PC-3 (cell line): ENCODE measurements at regions not wholly inside any gene's neighbourhood (a gene's known extent, or its start where the extent isn't known, plus 50 kb on each side); places are given as distances from the start of the nearest gene placed in this dataset.

Experiments
- ATAC-seq: fragments of 200-7000 bp; cut with Tn5 transposase; 2 replicates; pipeline ENCODE4 v1.9.1; 2020; ENCODE audit warnings: mild to moderate bottlenecking, moderate library complexity
- BruUV-seq: library from RNA; stranded (reverse); fragments of 400-500 nt; replicated peaks from 2 replicates; lab custom pipeline; 2021; lab: Mats Ljungman, UMichigan
- CTCF ChIA-PET: fragments of 300-600 bp; sonication (Branson Sonifier 250); formaldehyde crosslinking; loops from one replicate; lab custom pipeline; 2022; ENCODE audit warnings: antibody characterized with exemption; lab: Charles Lee
- POLR2A ChIA-PET: fragments of 300-600 bp; sonication (Branson Sonifier 250); formaldehyde crosslinking; loops from one replicate; lab custom pipeline; 2022; ENCODE audit warnings: antibody characterized with exemption; ENCODE audit not compliant: unreplicated experiment; lab: Charles Lee
- DNase-seq: peaks from one replicate; pipeline ENCODE4 v3.0.0-alpha.2; 2015
- H2AFZ ChIP-seq: fragments of 300-600 bp; sonication (generic); 2 replicates; pipeline ENCODE4 v1.6.0; 2016; ENCODE audit warnings: antibody characterized with exemption, low read length
- H3F3A ChIP-seq: fragments of 300-600 bp; sonication (generic); one replicate; pipeline ENCODE4 v1.6.0; 2017; ENCODE audit warnings: antibody characterized with exemption, low read length, control low read depth, mild to moderate bottlenecking; ENCODE audit not compliant: unreplicated experiment
- H3K27ac ChIP-seq: fragments of 300-600 bp; sonication (generic); 2 replicates; pipeline ENCODE4 v1.5.1; 2016; ENCODE audit warnings: mild to moderate bottlenecking, low read length
- H3K27me3 ChIP-seq: fragments of 300-600 bp; sonication (generic); 2 replicates; pipeline ENCODE4 v1.6.1; 2016; ENCODE audit warnings: low read length, mixed read lengths
- H3K36me3 ChIP-seq: fragments of 300-600 bp; sonication (generic); 2 replicates; pipeline ENCODE4 v1.6.1; 2016; ENCODE audit warnings: low read depth, mixed run types, low read length, mixed read lengths
- H3K4me1 ChIP-seq: fragments of 300-600 bp; sonication (generic); 2 replicates; pipeline ENCODE4 v1.5.1; 2016; ENCODE audit warnings: low read length; ENCODE audit not compliant: insufficient read depth
- H3K4me2 ChIP-seq: fragments of 300-600 bp; sonication (generic); 2 replicates; pipeline ENCODE4 v1.6.0; 2016; ENCODE audit warnings: low read length
- H3K4me3 ChIP-seq: fragments of 300-600 bp; sonication (generic); 2 replicates; pipeline ENCODE4 v1.5.1; 2016; ENCODE audit warnings: mild to moderate bottlenecking, low read length, mixed read lengths
- H3K79me2 ChIP-seq: fragments of 300-600 bp; sonication (generic); 2 replicates; pipeline ENCODE4 v1.6.1; 2017; ENCODE audit warnings: low read length, mixed read lengths
- H3K9ac ChIP-seq: fragments of 300-600 bp; sonication (generic); 2 replicates; pipeline ENCODE4 v1.6.0; 2016; ENCODE audit warnings: mild to moderate bottlenecking, low read length
- H3K9me2 ChIP-seq: fragments of 300-600 bp; sonication (generic); replicated peaks from 2 replicates; pipeline ENCODE4 v1.6.1; 2016; ENCODE audit warnings: mixed run types, low read length, mixed read lengths
- H3K9me3 ChIP-seq: fragments of 300-600 bp; sonication (generic); 2 replicates; pipeline ENCODE4 v1.6.1; 2016; ENCODE audit warnings: low read length, mixed read lengths
- H4K20me1 ChIP-seq: fragments of 300-600 bp; sonication (generic); 2 replicates; pipeline ENCODE4 v1.6.1; 2016; ENCODE audit warnings: low read length, mixed read lengths
- CTCF ChIP-seq: fragments of 300-600 bp; sonication (generic); conservative IDR thresholded peaks from 2 replicates; pipeline ENCODE4 v1.5.1; 2017; ENCODE audit warnings: antibody characterized with exemption, low read depth, mild to moderate bottlenecking, low read length
- EZH2 ChIP-seq: fragments of 300-600 bp; sonication (generic); IDR thresholded peaks from one replicate; pipeline ENCODE4 v1.6.1; 2017; ENCODE audit warnings: antibody characterized with exemption, mild to moderate bottlenecking, low read length; ENCODE audit not compliant: unreplicated experiment
- EZH2phosphoT487 ChIP-seq: fragments of 300-600 bp; sonication (generic); IDR thresholded peaks from 2 replicates; pipeline ENCODE4 v1.6.1; 2018; ENCODE audit warnings: mild to moderate bottlenecking, antibody characterized with exemption, low read length, borderline replicate concordance
- intact Hi-C: fragments of 100-400 bp; cut with micrococcal nuclease; formaldehyde crosslinking; loops from 2 replicates; pipeline ENCODE4 v1.9.0; 2023

GRCh38 chr1:195748969-195749368, 859.3 kb downstream of the KCNT2 start:
- no peaks in the 10 kb centered on the region for H3K27me3 ChIP-seq
- BruUV-seq = no TSS peak
- ChIA-PET POLR2A (no interaction called here), CTCF (no interaction called here)
- intact Hi-C loops = no loop called here
- ATAC-seq (no peak), DNase-seq (no peak)
- no peaks in the 10 kb centered on the region for H3K79me2 ChIP-seq
- H3K9me3 ChIP-seq = no peaks in the 10 kb centered on the region
- no peaks in the 10 kb centered on the region for H3K4me1 ChIP-seq
- TF ChIP-seq EZH2phosphoT487 (no peak), EZH2 (no peak), CTCF (no peak)
- H3K4me2 ChIP-seq = no peak overlapping the region
- H3K36me3 ChIP-seq = no peaks in the 10 kb centered on the region
- no peaks in the 10 kb centered on the region for H4K20me1 ChIP-seq
- no peaks in the 10 kb centered on the region for H3K9me2 ChIP-seq
- no peak overlapping the region for H3K9ac ChIP-seq
- no peak overlapping the region for H3K4me3 ChIP-seq
- no peak overlapping the region for H2AFZ ChIP-seq
- no peaks in the 10 kb centered on the region for H3F3A ChIP-seq
- no peak overlapping the region for H3K27ac ChIP-seq

- H3K4me3 ChIP-seq = no peak overlapping the region
- H3K36me3 ChIP-seq = no peaks in the 10 kb centered on the region
- no peaks in the 10 kb centered on the region for H4K20me1 ChIP-seq
- H3K9ac ChIP-seq = no peak overlapping the region
- H3K27ac ChIP-seq = no peak overlapping the region
- peak; percentile 78 for ATAC-seq
- H3K9me3 ChIP-seq = no peaks in the 10 kb centered on the region
- no peak overlapping the region for H2AFZ ChIP-seq
- POLR2A ChIA-PET = no interaction called here
- H3K27me3 ChIP-seq = no peaks in the 10 kb centered on the region
- TF ChIP-seq EZH2phosphoT487 = no peak
- TF ChIP-seq EZH2 = no peak
- TF ChIP-seq CTCF = no peak
- no TSS peak for BruUV-seq
- peak; percentile 33 for DNase-seq
- H3K9me2 ChIP-seq = no peaks in the 10 kb centered on the region
- CTCF ChIA-PET = interaction anchor here (0.6 kb wide), 1 partner anchor 8 kb away, joined by 3 read pairs; no protein-coding TSS in a partner anchor
- peaks cover 12% of the 10 kb centered on the region; the same call in 1 of the 2 replicates for H3K4me1 ChIP-seq
- H3K4me2 ChIP-seq = no peak overlapping the region
- intact Hi-C loops = no loop called here
- no peaks in the 10 kb centered on the region for H3K79me2 ChIP-seq
- H3F3A ChIP-seq = no peaks in the 10 kb centered on the region
These were observed 862.8 kb downstream of the KCNT2 start for GRCh38 chr1:195745189-195746010.

GRCh38 chr1:195744256-195744655, 864.0 kb downstream of the KCNT2 start:
- H4K20me1 ChIP-seq = no peaks in the 10 kb centered on the region
- no peaks in the 10 kb centered on the region for H3F3A ChIP-seq
- TF ChIP-seq EZH2phosphoT487 (no peak), EZH2 (no peak), CTCF (no peak)
- no peak overlapping the region for H3K4me3 ChIP-seq
- no peaks in the 10 kb centered on the region for H3K36me3 ChIP-seq
- BruUV-seq = no TSS peak
- H3K79me2 ChIP-seq = no peaks in the 10 kb centered on the region
- no peak overlapping the region for H3K4me2 ChIP-seq
- ATAC-seq (no peak), DNase-seq (no peak)
- H3K9me2 ChIP-seq = no peaks in the 10 kb centered on the region
- no peak overlapping the region for H3K9ac ChIP-seq
- CTCF ChIA-PET = no interaction called here
- H3K4me1 ChIP-seq = peaks cover 12% of the 10 kb centered on the region; the same call in 1 of the 2 replicates
- H3K9me3 ChIP-seq = no peaks in the 10 kb centered on the region
- POLR2A ChIA-PET = no interaction called here
- intact Hi-C loops = no loop called here
- H2AFZ ChIP-seq = no peak overlapping the region
- no peak overlapping the region for H3K27ac ChIP-seq
- no peaks in the 10 kb centered on the region for H3K27me3 ChIP-seq
